Skeletal muscle tissue (tissue), 3 donors: ENCODE measurements at regions not wholly inside any gene's neighbourhood (a gene's known extent, or its start where the extent isn't known, plus 50 kb on each side); places are given as distances from the start of the nearest gene placed in this dataset.

ENCODE experiments used
- H3K27ac ChIP-seq: one replicate; pipeline ENCODE4 v1.7.0; 2013; ENCODE audit warnings: mild to moderate bottlenecking, low read depth, low read length, inconsistent platforms
- H3K27me3 ChIP-seq, 3 donors: one replicate each; pipeline ENCODE4 v1.7.0; 2013; ENCODE audit warnings: low read length in 3 of 3; ENCODE audit not compliant: control insufficient read depth in 3 of 3, insufficient read depth in 3 of 3
- H3K36me3 ChIP-seq, 3 donors: one replicate each; pipeline ENCODE4 v1.7.0; 2013; ENCODE audit warnings: low read length in 3 of 3; ENCODE audit not compliant: control insufficient read depth in 3 of 3, insufficient read depth in 3 of 3
- H3K4me1 ChIP-seq, 3 donors: one replicate each; pipeline ENCODE4 v1.7.0; 2013; ENCODE audit warnings: low read length in 3 of 3, mild to moderate bottlenecking in 3 of 3; ENCODE audit not compliant: control insufficient read depth in 3 of 3, insufficient read depth in 3 of 3
- H3K4me3 ChIP-seq, 3 donors: one replicate each; pipeline ENCODE4 v1.7.0; 2013; ENCODE audit warnings: low read length in 3 of 3
- H3K9ac ChIP-seq, 3 donors: one replicate each; pipeline ENCODE4 v1.7.0; 2013; ENCODE audit warnings: low read length in 3 of 3, mild to moderate bottlenecking in 3 of 3, moderate library complexity in 2 of 3, low read depth in 1 of 3
- H3K9me3 ChIP-seq, 3 donors: one replicate each; pipeline ENCODE4 v1.7.0; 2013; ENCODE audit warnings: low read length in 3 of 3; ENCODE audit not compliant: control insufficient read depth in 3 of 3
- donor health status: Osteomylitis.

DNA sequence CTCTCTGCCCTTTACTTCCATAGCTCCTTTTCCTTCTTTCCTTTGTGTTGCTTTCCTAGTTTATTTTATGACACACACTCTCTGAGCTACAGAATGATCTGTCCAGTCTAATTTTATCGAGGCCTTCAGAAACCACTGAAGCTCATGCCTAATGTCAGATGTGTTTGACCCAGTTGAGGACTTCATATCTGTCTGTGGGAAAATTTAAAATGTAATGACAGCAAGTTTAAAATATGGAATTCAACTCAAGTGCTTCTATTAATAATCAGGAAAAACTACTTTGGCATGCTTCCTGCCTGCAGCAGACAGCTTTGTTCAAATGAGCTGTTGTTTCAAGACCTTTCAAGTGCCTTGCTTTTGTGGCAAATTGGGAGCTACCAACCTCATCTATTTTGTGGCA is 261.8 kb upstream of the MTNR1B start:
- Histone ChIP-seq H3K9me3 (no peaks in the 10 kb centered on the region), H3K9ac (no peak overlapping the region), H3K4me1 (peaks cover 0 to 4% (median 3%) of the 10 kb centered on the region in 3 donors), H3K27ac (no peak overlapping the region), H3K4me3 (no peak overlapping the region), H3K36me3 (no peaks in the 10 kb centered on the region), H3K27me3 (no peaks in the 10 kb centered on the region)

GRCh38 chr11:92709329-92709728 is 260.1 kb upstream of the MTNR1B start:
- Histone ChIP-seq H3K4me1 (peaks cover 0 to 4% (median 3%) of the 10 kb centered on the region in 3 donors), H3K27ac (no peak overlapping the region), H3K36me3 (no peaks in the 10 kb centered on the region), H3K27me3 (no peaks in the 10 kb centered on the region), H3K9ac (no peak overlapping the region), H3K9me3 (no peaks in the 10 kb centered on the region), H3K4me3 (no peak overlapping the region)

DNA sequence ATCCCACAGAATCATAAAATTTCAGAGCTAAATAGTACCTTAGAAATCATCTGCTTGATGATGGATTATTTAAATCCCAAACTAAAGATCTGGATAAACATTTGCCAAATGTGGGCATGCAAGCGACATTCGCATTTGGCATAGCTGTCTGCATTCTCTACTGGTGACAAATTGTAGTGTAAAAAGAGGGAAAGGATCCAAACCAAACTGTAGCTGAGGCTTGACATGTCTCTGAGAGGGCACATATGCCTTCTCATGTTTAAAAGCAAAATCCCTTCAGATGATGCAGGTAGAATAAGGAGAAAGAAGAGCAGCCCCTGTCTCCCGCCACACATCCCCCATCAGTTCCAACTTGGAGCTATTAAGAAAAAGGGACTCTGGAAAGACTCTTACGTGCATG is 257.5 kb upstream of the MTNR1B start:
- H3K9ac ChIP-seq = no peak overlapping the region
- H3K27me3 ChIP-seq = no peaks in the 10 kb centered on the region
- no peak overlapping the region for H3K4me3 ChIP-seq
- H3K36me3 ChIP-seq = no peaks in the 10 kb centered on the region
- no peak overlapping the region for H3K27ac ChIP-seq
- H3K9me3 ChIP-seq = no peaks in the 10 kb centered on the region
- H3K4me1 ChIP-seq = peaks cover 0 to 4% (median 3%) of the 10 kb centered on the region in 3 donors

GRCh38 chr11:92714111-92714510 is 255.3 kb upstream of the MTNR1B start:
- Histone ChIP-seq H3K27me3 (no peaks in the 10 kb centered on the region), H3K4me1 (no peaks in the 10 kb centered on the region), H3K9me3 (no peaks in the 10 kb centered on the region), H3K9ac (no peak overlapping the region), H3K4me3 (no peak overlapping the region), H3K36me3 (no peaks in the 10 kb centered on the region), H3K27ac (no peak overlapping the region)

DNA sequence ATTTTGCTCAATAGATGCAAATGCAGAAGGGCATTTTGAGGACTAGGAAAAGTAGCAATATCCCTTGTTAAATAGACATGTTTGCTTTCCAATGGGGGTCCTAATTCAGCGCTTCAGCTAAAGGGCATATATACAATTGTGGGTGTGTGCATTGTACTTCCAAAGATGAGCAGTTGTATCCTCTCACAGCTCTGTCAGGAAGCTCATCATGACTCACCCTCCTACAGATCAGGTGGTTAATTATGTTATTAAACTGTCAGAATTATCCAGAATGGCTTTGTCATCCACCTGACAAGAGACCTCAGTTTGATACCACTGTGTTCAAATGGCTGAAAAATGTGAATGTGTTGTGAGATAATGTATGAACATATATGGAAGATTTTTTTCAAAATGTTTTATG is 252.2 kb upstream of the MTNR1B start:
- H3K27me3 ChIP-seq = no peaks in the 10 kb centered on the region
- H3K9me3 ChIP-seq = no peaks in the 10 kb centered on the region
- H3K4me1 ChIP-seq = no peaks in the 10 kb centered on the region
- no peak overlapping the region for H3K9ac ChIP-seq
- H3K27ac ChIP-seq = no peak overlapping the region
- no peaks in the 10 kb centered on the region for H3K36me3 ChIP-seq
- no peak overlapping the region for H3K4me3 ChIP-seq

DNA sequence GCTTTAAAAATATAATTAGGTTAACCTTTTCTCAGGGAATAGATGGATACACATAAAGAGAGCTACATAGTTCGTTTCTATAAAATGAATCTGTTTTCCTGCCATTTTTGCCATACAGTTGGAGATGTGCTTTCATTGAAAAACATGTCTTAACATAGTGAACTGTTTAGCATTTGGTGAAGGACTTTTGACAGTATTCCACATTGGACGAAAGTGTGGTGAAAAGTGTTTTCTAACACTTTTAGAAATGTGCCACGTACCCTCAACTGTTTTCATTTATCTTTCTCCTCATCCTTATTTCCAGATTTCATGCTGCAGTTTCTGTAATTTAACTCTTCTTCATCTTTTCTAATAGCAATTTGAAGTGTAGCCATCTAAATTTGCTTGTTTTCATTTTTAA is 249.1 kb upstream of the MTNR1B start:
- Histone ChIP-seq H3K27ac (no peak overlapping the region), H3K9ac (no peak overlapping the region), H3K9me3 (peaks cover 0 to 3% (median 0%) of the 10 kb centered on the region in 3 donors), H3K27me3 (no peaks in the 10 kb centered on the region), H3K4me1 (no peaks in the 10 kb centered on the region), H3K36me3 (no peaks in the 10 kb centered on the region), H3K4me3 (no peak overlapping the region)

DNA sequence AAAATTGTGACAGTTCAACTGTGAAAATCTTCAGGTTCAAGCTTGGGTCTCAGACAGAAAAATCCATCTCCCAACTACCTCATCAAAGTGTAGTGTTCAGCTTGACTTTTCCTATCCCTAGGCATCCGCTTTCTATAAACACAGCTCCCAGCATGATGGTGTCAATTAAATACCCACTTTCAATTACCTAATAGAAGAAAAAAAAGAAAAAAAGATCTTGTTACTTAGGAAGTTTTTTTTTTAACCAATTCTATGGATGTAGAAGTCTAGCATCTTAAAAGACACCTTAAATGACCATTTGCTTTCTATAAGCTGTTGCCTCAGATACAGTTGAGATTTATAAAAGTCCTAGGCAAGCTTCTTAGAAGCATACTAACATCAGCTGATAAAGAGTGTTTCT is 244.1 kb upstream of the MTNR1B start:
- no peak overlapping the region for H3K4me3 ChIP-seq
- no peak overlapping the region for H3K27ac ChIP-seq
- no peaks in the 10 kb centered on the region for H3K36me3 ChIP-seq
- H3K9me3 ChIP-seq = peaks cover 0 to 3% (median 0%) of the 10 kb centered on the region in 3 donors
- H3K4me1 ChIP-seq = no peaks in the 10 kb centered on the region
- H3K27me3 ChIP-seq = no peaks in the 10 kb centered on the region
- H3K9ac ChIP-seq = no peak overlapping the region

DNA sequence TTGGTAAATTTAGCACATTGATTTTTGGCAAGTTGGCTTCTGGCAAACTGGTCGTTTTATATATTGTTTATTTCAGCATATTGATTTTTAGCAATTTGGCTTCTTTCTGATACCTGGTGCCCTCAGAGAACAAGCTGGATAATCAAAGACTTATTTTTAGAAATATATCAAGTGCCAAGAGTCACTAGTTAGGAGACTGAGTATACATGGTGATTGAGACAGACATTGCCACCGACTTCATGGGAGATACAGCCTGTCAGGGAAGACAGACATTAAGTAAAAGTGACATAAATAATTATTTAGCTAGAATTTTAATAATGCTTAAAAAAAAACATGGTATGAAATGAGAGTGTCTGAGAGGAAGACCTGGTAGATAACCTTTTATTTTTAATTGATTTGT is 242.3 kb upstream of the MTNR1B start:
- peaks cover 0 to 3% (median 0%) of the 10 kb centered on the region in 3 donors for H3K9me3 ChIP-seq
- H3K27ac ChIP-seq = no peak overlapping the region
- no peak overlapping the region for H3K4me3 ChIP-seq
- H3K27me3 ChIP-seq = no peaks in the 10 kb centered on the region
- H3K4me1 ChIP-seq = no peaks in the 10 kb centered on the region
- H3K9ac ChIP-seq = no peak overlapping the region
- no peaks in the 10 kb centered on the region for H3K36me3 ChIP-seq

DNA sequence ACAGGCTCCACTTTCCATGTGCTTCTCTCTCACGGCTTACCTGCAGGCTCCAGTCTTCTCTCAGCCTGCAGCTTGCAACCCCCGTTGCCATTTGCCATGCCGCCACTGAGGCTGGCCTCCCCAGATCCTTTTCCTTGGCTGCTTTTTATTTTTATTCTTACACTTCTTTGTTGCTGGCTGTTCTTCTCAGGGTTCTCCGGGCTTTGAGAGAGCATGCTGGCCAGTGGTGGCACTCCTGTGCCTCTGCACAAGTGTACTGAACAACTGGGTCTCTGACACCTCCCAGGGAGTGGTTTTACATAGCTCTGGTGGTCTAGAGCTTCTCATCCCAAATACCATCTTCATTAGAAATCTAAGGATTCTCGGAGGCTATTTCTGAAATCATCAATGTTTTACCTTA is 241.7 kb upstream of the MTNR1B start:
- Histone ChIP-seq H3K27me3 (no peaks in the 10 kb centered on the region), H3K9ac (no peak overlapping the region), H3K27ac (no peak overlapping the region), H3K4me3 (no peak overlapping the region), H3K4me1 (no peaks in the 10 kb centered on the region), H3K36me3 (no peaks in the 10 kb centered on the region), H3K9me3 (peaks cover 0 to under 1% (median 0%) of the 10 kb centered on the region in 3 donors)

DNA sequence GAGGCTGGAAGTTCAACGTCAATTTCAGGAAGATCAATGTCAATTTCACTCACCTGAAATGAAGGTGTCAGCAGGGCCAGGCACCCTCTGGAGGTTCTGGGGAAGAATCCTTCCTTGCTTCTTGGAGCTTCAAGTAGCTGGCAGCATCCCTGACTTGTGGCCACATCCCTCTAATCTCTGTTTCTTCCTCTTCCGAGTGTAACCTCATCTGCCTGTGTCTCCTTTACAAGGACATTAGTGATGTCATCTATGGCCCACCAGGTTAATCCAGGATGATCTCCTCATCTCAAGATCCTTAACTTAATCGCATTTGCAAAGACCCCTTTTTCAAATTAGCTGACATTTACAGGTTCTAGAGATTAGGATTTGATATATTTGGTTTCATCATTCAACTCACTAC is 240.8 kb upstream of the MTNR1B start:
- H3K9ac ChIP-seq = no peak overlapping the region
- H3K4me1 ChIP-seq = no peaks in the 10 kb centered on the region
- no peak overlapping the region for H3K27ac ChIP-seq
- H3K9me3 ChIP-seq = no peaks in the 10 kb centered on the region
- H3K4me3 ChIP-seq = no peak overlapping the region
- no peaks in the 10 kb centered on the region for H3K36me3 ChIP-seq
- no peaks in the 10 kb centered on the region for H3K27me3 ChIP-seq

GRCh38 chr11:92735039-92735438 is 234.4 kb upstream of the MTNR1B start:
- Histone ChIP-seq H3K27ac (no peak overlapping the region), H3K9me3 (no peaks in the 10 kb centered on the region), H3K27me3 (no peaks in the 10 kb centered on the region), H3K36me3 (no peaks in the 10 kb centered on the region), H3K4me3 (no peak overlapping the region), H3K4me1 (peaks cover 0 to 3% (median 0%) of the 10 kb centered on the region in 3 donors), H3K9ac (no peak overlapping the region)
